RPMI8226 (cell line): ENCODE measurements at regions not wholly inside any gene's neighbourhood (a gene's known extent, or its start where the extent isn't known, plus 50 kb on each side); places are given as distances from the start of the nearest gene placed in this dataset.
"Not testable (repeated sequence)": the region's sequence is repeated elsewhere in the genome, so short reads cannot be mapped to it uniquely, and the experiment has no call there.

ENCODE experiments used
- DNase-seq: peaks from one replicate; pipeline ENCODE4 v3.0.0-alpha.2; 2015

DNA sequence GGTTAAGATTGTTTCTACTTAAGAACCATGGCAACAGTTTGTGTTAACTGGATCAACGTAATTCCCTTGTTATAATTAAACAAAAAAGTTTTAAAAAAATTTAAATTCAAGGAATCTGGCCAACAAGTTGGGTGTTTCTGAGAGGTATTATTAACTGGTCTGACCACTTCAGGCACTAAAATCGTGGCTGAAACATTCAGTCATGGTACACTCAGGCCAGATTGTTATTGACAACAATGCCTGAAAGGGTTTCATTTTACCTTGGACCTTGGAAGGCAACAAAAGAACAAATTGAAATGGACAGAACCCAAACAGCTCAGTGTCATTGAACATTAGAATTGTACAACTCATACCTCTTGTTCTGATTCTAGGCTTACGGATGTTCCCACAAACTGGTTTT is 103.3 kb upstream of the ARMC3 start:
- no peak for DNase-seq

- no peak for DNase-seq
These were observed 104.7 kb upstream of the ARMC3 start for GRCh38 chr10:22823109-22823508.

DNA sequence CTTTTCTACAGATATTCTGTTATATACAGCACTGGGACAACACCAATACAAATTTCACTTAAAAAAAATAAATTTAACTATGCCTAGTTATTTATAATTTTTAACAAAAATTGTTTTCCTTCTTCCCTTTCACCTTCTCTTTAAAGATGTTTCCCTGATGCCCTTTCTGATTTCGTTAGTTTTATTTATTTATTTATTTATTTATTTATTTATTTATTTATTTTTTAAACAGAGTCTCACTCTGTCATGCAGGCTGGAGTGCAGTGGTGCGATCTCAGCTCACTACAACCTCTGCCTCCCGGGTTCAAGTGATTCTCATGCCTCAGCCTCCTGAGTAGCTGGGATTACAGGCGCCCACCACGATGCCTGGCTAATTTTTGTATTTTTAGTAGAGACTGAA is 105.9 kb upstream of the ARMC3 start:
- not testable (repeated sequence) for DNase-seq

- DNase-seq = no peak
These were observed 106.4 kb upstream of the ARMC3 start for GRCh38 chr10:22821501-22821900.

DNA sequence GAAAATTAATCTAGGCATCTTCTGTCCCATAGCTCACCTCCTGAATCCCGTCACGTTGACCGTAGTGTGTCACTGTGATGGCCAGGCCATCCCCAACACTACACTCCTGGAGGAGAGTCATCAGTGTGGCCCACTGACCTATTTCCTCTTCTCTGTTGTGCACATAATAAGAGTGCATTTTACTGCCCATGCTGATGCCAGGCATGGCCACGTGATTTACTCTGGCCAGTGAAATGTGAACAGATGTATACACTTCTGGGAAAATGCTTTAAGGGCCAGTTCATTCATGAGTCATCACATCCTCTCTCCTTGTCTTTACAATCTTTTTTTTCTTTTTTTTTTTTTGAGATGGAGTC is 101.9 kb upstream of the PIP4K2A start:
- DNase-seq = peak; percentile 57

GRCh38 chr10:22810643-22811465 is 96.5 kb upstream of the PIP4K2A start:
- DNase-seq = no peak

DNA sequence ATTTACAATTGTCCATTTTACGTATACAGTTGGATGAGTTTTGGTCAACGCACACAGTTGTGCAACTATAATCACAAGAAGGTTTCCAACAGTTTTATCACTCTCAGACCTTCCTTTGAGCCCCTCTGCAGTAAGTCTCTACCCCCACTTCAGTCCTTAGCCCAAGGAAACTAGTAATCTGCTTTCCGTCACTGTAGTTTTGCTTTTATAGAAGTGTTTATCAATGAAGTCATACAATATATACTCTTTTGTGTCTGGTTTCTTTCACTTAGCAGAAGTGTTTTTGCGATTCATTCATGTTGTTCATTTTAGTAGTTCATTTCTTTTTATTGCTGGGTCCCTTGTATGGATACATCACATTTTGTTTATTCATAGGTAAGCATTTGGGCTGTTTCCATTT is 92.9 kb upstream of the PIP4K2A start:
- no peak for DNase-seq

DNA sequence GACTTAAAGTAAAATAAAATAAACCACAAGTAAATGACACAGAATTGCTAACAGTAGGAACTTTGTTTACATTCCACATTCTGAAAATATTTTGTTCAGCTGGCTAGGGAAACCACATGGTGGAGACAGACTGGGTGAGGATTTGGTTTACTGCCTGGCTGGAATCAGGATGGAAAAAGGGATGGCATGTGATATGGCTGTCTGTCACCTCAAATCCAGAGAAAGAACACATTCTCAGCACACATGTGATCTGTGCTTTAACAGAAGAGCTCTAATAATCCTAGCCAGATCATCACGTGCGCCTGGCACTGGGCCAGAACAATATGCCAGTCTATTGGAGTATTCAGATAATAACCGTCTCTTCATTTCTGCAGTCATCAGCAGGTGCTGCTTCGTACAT is 90.9 kb upstream of the PIP4K2A start:
- peak; percentile 68 for DNase-seq

DNA sequence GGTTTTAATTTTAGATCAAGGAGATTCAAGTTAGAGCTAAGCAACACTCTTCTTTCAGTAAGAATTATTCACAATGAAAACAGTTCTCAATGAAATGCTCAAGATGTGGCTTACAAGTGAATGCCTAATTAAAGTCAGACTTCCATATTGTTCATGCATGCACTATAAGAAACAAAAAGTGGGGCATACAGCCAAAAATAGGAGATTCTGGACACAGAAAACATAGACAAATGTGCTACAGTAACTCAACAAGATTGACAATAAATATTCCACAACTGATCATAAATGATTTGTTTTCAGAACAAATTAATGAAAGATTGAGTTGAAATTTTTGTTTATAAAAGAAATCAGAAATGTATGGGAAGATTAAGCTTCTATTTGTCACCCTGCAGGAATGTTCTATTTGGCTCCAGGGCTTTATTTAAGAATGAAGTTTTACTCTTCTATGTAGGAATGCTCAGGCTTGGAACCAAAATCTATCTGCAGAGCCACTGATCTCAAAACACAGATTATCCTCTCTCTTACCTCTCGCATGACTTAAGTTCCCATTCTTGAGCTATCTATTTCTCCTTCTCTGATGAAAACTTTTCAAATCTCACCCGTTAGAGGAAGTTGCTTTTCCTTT is 89.0 kb upstream of the PIP4K2A start:
- DNase-seq = no peak

DNA sequence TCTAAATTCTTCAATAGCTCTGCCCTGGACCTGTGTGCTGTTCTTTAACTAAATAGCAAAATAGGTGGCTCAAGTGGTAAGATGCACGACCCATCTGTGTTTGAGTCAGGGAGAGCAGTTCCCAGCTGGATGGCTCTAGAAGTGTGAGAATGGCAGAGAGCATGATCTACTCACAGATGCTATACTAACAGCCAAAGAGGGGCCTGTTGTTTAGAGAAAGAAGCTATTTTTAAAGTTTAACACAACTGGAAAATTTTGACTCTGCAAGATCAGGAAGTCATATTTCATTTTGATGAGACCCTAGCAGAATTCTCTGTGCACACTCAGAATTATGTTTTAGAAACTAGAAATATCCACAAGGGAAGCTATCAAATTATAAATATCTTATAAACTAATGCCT is 87.4 kb upstream of the PIP4K2A start:
- no peak for DNase-seq

GRCh38 chr10:22797796-22798195 is 83.4 kb upstream of the PIP4K2A start:
- not testable (repeated sequence) for DNase-seq

DNA sequence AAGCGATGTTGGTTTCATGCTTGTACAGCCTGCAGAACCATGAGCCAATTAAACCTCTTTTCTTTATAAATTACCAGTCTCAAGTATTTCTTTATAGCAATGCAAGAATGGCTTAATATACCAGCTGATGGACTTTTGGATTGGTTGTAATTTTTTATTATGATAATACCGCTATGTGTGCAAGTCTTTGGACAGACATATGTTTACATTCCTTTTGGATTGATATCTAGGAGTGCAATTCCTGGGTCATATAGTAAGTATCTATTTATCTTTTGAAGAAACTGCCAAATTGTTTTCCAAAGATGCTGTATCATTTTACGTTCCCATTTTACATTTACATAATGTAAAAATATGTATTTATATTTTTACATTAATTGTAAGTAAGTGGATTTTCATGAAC is 81.2 kb upstream of the PIP4K2A start:
- no peak for DNase-seq

DNA sequence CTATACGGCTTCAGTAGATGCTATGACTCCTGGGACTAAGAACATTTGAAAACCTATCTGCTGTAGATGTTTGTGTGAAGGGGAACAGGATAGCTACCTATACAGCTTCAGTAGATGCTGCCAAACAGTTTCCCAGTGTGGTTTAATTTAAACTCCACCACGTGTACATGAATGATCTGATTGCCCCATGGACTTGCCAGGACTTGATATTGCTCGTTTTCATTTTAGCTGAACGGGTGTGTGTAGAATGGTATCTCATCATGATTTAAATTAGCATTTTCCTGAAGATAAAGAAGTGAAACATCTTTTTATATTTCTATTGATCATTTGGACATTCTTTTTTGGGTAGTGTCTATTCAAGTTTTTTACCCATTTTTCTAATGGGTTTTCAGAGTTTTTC is 77.8 kb upstream of the PIP4K2A start:
- no peak for DNase-seq

GRCh38 chr10:22791665-22792064 is 77.3 kb upstream of the PIP4K2A start:
- no peak for DNase-seq

GRCh38 chr10:22784668-22785067 is 70.3 kb upstream of the PIP4K2A start:
- DNase-seq = no peak

GRCh38 chr10:22783807-22784206 is 69.4 kb upstream of the PIP4K2A start:
- DNase-seq = no peak

GRCh38 chr10:22780474-22780885 is 66.1 kb upstream of the PIP4K2A start:
- DNase-seq = no peak

DNA sequence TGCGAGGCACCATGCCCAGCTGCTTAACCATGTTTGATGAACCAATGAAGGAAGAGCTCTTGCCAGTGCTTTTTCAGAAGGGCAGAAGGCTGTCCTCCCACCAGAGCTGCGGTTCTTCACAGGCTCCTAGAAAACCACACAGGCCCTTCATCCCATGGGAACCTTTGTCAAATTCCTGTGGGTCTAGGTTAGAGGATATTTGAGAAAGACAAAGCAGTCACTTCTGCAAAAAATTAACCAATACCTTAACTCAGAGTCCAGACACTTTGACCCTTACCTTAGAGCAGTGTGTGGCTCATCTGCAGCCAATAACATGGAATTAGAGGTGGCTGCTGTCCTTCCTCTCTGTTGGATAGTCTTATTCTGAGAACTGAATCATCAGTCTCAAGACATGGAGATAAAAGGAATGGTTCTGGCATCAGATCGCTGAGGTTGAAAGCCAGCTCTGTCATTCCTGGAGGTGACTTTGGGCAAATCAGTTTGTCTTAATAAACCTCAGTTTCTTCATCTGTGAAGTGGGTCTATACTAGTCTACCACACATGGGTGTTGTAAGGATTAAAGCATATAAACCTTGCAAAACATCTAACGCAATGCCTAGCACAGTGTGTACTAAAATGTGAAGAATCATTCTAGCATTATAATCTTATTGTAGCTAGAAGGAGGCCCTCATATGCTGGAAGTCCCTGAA is 65.1 kb upstream of the PIP4K2A start:
- no peak for DNase-seq

- DNase-seq = no peak
These were observed 59.7 kb upstream of the PIP4K2A start for GRCh38 chr10:22774102-22774501.

GRCh38 chr10:22771631-22772030 is 57.3 kb upstream of the PIP4K2A start:
- not testable (repeated sequence) for DNase-seq

GRCh38 chr10:22770270-22770669 is 55.9 kb upstream of the PIP4K2A start:
- DNase-seq = no peak

GRCh38 chr10:22767859-22768258 is 53.5 kb upstream of the PIP4K2A start:
- no peak for DNase-seq

DNA sequence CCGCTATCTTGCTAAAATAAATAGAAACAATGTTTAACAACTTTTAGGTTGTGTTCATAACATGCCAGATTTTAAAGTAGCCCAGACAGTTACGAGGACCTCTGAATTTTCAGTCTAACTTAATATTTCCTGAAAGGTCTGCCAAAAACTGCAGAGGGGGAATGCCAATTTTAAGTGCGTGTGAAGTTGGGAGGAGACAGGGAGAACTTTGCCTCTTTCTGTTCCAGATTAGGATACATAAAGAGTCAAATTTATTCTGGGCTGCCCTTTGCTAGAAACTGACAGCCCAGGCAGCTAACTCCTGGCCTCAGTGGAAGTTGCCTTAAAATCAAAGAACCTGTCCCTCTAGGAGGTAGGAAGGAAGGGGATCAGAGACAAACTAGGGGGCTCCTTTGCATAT is 52.3 kb upstream of the PIP4K2A start:
- no peak for DNase-seq
